Uterus (tissue), 3 donors: ENCODE measurements at regions not wholly inside any gene's neighbourhood (a gene's known extent, or its start where the extent isn't known, plus 50 kb on each side); places are given as distances from the start of the nearest gene placed in this dataset.
"Not testable (repeated sequence)": the region's sequence is repeated elsewhere in the genome, so short reads cannot be mapped to it uniquely, and the experiment has no call there.

Source experiments
- DNase-seq, 2 donors: peaks; one replicate each; pipeline ENCODE4 v3.0.0-alpha.2; 2019 to 2020
- H3K27ac ChIP-seq, 2 donors: fragments of 200-600 bp; sonication (generic); 1 replicate in 1 of 2; 2 replicates in 1 of 2; pipeline ENCODE4 v1.5.1; 2016 to 2018
- H3K27me3 ChIP-seq, 2 donors: fragments of 200-600 bp; sonication (generic); one replicate each; pipeline ENCODE4 v1.5.1; 2018 to 2019; ENCODE audit warnings: control low read depth in 1 of 2
- H3K36me3 ChIP-seq, 2 donors: fragments of 200-600 bp; sonication (generic); one replicate each; pipeline ENCODE4 v1.5.1; 2019; ENCODE audit warnings: control low read depth in 1 of 2
- H3K4me1 ChIP-seq, 2 donors: fragments of 200-600 bp; sonication (generic); one replicate each; pipeline ENCODE4 v1.5.1; 2018 to 2019; ENCODE audit warnings: control low read depth in 1 of 2
- H3K4me3 ChIP-seq, 2 donors: fragments of 200-600 bp; sonication (generic); 1 replicate in 1 of 2; 2 replicates in 1 of 2; pipeline ENCODE4 v1.5.1; 2018 to 2019; ENCODE audit warnings: mild to moderate bottlenecking in 1 of 2
- H3K9me3 ChIP-seq, 2 donors: fragments of 200-600 bp; sonication (generic); one replicate each; pipeline ENCODE4 v1.5.1; 2019; ENCODE audit warnings: control low read depth in 1 of 2
- POLR2A ChIP-seq, 2 donors: fragments of 450-650 bp; IDR thresholded peaks; one replicate each; pipeline ENCODE4 v1.6.1; 2016; ENCODE audit warnings: antibody characterized with exemption in 2 of 2, mild to moderate bottlenecking in 1 of 2, moderate library complexity in 1 of 2
- intact Hi-C: fragments of 100-400 bp; cut with DNase I; formaldehyde crosslinking; loops from one replicate; pipeline ENCODE4 v1.15.1; 2023; ENCODE audit warnings: low total_unique reads
- TF ChIP-seq, protein P1 (sequence below), 4 experiments: fragments of 200-600 bp in 2 of 4; fragments of 450-650 bp in 2 of 4; sonication (generic) in 2 of 4; IDR thresholded peaks; one replicate each; pipeline ENCODE4 v1.5.1; 2016 to 2019; ENCODE audit warnings: antibody characterized with exemption in 4 of 4, mild to moderate bottlenecking in 2 of 4, moderate library complexity in 1 of 4
- donor health status: DM: yes; HTN: yes; CAD: no.

DNA sequence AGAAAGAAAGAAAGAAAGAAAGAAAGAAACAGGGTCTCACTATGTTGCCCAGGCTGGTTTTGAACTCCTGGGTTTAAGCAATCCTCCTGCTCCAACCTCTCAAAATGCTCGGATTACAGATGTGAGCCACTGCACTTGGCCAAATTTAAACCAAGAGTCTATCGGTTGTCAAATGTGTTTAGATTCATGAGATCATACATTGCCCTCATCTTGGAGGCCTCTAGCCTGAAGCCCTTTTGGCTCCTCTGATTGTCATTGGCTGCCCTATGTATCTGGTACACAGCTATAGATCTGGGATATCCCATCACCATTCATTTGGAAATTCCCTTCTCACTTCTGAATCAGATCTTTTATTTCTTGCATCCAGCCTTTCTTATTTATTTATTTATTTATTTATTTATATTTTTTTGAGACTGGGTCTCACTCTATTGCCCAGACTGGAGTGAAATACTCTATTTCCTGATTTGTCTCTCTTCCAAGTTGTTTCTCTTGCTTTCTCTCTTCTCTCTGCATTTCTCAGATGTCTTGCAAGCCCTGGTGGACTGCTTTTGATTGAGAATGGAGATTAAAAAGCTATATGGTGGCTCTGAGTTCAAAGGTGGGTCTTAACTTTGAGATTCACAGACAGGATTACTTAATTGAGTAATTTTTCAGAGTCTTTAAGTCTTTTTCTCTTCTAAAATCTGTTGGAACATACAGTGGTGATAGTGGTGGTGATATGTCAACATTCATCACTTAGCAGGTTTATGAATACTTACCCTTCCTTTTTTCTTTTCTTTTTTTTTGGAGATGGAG lies 121.9 kb downstream of the GJA1 start:
- intact Hi-C loops, result no loop called here
- Histone ChIP-seq H3K27me3 (no peaks in the 10 kb centered on the region), H3K4me1 (no peaks in the 10 kb centered on the region), H3K9me3 (no peaks in the 10 kb centered on the region), H3K27ac (no peak overlapping the region), H3K36me3 (no peaks in the 10 kb centered on the region), H3K4me3 (no peak overlapping the region)
- DNase-seq, result no peak
- TF ChIP-seq POLR2A (IDR thresholded peaks at IDR 0.05), result no peak
- TF ChIP-seq, protein P1, sequence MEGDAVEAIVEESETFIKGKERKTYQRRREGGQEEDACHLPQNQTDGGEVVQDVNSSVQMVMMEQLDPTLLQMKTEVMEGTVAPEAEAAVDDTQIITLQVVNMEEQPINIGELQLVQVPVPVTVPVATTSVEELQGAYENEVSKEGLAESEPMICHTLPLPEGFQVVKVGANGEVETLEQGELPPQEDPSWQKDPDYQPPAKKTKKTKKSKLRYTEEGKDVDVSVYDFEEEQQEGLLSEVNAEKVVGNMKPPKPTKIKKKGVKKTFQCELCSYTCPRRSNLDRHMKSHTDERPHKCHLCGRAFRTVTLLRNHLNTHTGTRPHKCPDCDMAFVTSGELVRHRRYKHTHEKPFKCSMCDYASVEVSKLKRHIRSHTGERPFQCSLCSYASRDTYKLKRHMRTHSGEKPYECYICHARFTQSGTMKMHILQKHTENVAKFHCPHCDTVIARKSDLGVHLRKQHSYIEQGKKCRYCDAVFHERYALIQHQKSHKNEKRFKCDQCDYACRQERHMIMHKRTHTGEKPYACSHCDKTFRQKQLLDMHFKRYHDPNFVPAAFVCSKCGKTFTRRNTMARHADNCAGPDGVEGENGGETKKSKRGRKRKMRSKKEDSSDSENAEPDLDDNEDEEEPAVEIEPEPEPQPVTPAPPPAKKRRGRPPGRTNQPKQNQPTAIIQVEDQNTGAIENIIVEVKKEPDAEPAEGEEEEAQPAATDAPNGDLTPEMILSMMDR (IDR thresholded peaks at IDR 0.05), result no peak

DNA sequence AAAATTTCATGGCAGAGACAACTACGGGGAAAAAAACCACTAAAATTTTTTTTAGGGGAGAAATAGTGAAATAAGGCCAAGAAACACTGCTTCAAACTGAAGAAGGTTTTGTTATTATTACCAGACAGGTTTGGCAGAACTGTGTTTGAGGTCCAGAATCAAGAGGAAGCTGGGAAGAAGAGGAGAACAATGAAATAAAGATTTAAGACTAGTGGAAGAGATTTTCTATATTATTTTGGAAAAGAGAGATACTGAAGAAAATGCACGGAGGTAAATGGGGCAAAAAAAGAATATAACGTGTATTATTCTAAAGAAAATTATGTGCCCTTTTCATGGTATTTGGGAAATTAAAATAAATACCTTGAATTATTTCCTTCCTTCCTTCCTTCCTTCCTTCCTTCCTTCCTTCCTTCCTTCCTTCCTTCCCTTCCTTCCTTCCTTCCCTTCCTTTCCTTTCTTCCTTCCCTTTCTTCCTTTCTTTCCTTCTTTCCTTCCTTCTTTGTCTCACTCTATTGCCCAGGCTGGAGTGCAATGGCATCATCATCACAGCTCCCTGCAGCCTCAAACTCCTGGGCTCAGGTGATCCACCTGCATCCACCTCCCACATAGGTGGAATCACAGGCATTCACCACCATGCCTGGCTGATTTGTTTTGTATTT lies 124.3 kb downstream of the GJA1 start:
- no peak overlapping the region for H3K27ac ChIP-seq
- H3K4me3 ChIP-seq, result no peak overlapping the region
- intact Hi-C loops, result no loop called here
- peaks cover 0 to 10% of the 10 kb centered on the region in 2 donors for H3K9me3 ChIP-seq
- TF ChIP-seq, protein P1 (IDR thresholded peaks at IDR 0.05), result no peak
- TF ChIP-seq POLR2A (IDR thresholded peaks at IDR 0.05), result no peak
- H3K4me1 ChIP-seq, result no peaks in the 10 kb centered on the region
- DNase-seq, result no peak
- no peaks in the 10 kb centered on the region for H3K36me3 ChIP-seq
- H3K27me3 ChIP-seq, result no peaks in the 10 kb centered on the region

DNA sequence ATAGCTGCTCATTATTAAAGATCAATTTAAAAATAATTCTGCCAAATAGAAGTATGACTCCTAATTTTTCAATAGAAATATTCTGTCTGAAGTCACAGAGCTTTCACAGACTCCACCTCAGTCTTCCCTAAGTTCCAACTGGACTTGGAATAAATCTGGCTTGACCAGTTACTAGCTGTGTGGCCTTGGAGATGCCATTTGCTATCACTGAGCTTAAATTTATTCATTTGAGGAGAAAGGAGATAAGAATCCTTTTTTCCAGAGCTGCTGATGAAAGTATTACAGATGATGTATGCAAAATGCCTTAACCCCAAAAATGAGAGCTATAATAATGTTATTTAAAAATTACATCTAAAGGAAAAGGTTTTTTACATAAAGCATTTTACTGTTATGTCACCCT lies 125.0 kb downstream of the GJA1 start:
- no peaks in the 10 kb centered on the region for H3K27me3 ChIP-seq
- H3K4me1 ChIP-seq, result no peaks in the 10 kb centered on the region
- H3K9me3 ChIP-seq, result peaks cover 0 to 17% of the 10 kb centered on the region in 2 donors
- H3K27ac ChIP-seq, result no peak overlapping the region
- no peak overlapping the region for H3K4me3 ChIP-seq
- intact Hi-C loops, result no loop called here
- no peak for DNase-seq
- H3K36me3 ChIP-seq, result no peaks in the 10 kb centered on the region
- TF ChIP-seq POLR2A (IDR thresholded peaks at IDR 0.05), result no peak
- TF ChIP-seq, protein P1 (IDR thresholded peaks at IDR 0.05), result no peak

DNA sequence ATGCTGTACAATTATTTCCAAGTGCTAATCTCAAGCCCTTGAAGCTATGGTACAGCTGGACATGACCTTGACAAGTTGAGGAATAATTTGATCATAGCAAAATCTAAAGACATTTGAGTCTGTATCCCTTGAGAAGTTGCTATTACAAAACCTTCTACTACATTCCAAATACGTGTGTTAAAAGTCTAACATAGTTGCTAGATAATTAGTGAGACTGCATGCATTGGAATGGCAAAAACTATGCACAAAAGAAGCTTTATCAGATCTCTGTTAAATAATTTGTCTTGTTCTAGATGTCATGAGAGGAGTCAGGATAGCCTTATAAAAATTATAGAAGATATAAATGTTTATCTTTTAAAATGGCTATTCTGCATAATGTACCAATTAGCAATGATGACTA lies 127.8 kb downstream of the GJA1 start:
- TF ChIP-seq POLR2A (IDR thresholded peaks at IDR 0.05), result no peak
- TF ChIP-seq, protein P1 (IDR thresholded peaks at IDR 0.05), result no peak
- Histone ChIP-seq H3K4me3 (no peak overlapping the region), H3K27ac (no peak overlapping the region), H3K4me1 (no peaks in the 10 kb centered on the region), H3K36me3 (no peaks in the 10 kb centered on the region), H3K27me3 (no peaks in the 10 kb centered on the region), H3K9me3 (peaks cover 0 to 17% of the 10 kb centered on the region in 2 donors)
- no peak for DNase-seq
- intact Hi-C loops, result no loop called here

DNA sequence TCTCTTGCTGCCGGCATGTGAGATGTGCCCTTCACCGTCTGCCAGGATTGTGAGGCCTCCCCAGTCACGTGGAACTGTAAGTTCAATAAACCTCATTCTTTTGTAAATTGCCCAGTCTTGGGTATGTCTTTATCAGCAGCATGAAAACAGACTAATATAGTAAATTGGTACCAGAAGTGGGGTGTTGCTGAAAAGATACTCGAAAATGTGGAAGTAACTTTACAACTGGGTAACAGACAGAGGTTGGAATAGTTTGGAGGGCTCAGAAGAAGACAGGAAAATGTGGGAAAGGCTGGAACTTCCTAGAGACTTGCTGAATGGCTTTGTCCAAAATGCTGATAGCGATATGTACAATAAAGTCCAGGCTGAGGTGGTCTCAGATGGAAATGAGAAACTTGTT lies 129.1 kb downstream of the GJA1 start:
- H3K9me3 ChIP-seq, result peaks cover 0 to 17% of the 10 kb centered on the region in 2 donors
- H3K27ac ChIP-seq, DNase-seq, H3K4me3 ChIP-seq, intact Hi-C loops, H3K4me1 ChIP-seq, H3K27me3 ChIP-seq, H3K36me3 ChIP-seq: not testable (repeated sequence)
